H9 (cell line): ENCODE measurements at regions not wholly inside any gene's neighbourhood (a gene's known extent, or its start where the extent isn't known, plus 50 kb on each side); places are given as distances from the start of the nearest gene placed in this dataset.

Experiments used
- DNase-seq: peaks from one replicate; pipeline ENCODE4 v3.0.0-alpha.2; 2017
- H2AFZ ChIP-seq: one replicate; pipeline ENCODE4 v1.6.1; 2013; ENCODE audit warnings: mild to moderate bottlenecking, low read length, control low read depth, moderate library complexity
- H2AK5ac ChIP-seq: 2 replicates; pipeline ENCODE4 v1.6.1; 2013; ENCODE audit warnings: low read length, control low read depth, mixed read lengths; ENCODE audit not compliant: insufficient read length
- H2BK120ac ChIP-seq: one replicate; pipeline ENCODE4 v1.6.1; 2013; ENCODE audit warnings: low read depth, mild to moderate bottlenecking, low read length, control low read depth, inconsistent platforms; ENCODE audit not compliant: poor library complexity, severe bottlenecking
- H2BK12ac ChIP-seq: 2 replicates; pipeline ENCODE4 v1.6.1; 2013; ENCODE audit warnings: low read length, control low read depth, mixed read lengths, low read depth; ENCODE audit not compliant: insufficient read length
- H2BK15ac ChIP-seq: 2 replicates; pipeline ENCODE4 v1.6.1; 2013; ENCODE audit warnings: low read depth, low read length, control low read depth
- H2BK20ac ChIP-seq: one replicate; pipeline ENCODE4 v1.6.1; 2013; ENCODE audit warnings: low read depth, mild to moderate bottlenecking, low read length, control low read depth, inconsistent platforms; ENCODE audit not compliant: poor library complexity, severe bottlenecking
- H2BK5ac ChIP-seq: 2 replicates; pipeline ENCODE4 v1.6.1; 2013; ENCODE audit warnings: low read length, control low read depth, mixed read lengths; ENCODE audit not compliant: insufficient read length
- H3K14ac ChIP-seq: 2 replicates; pipeline ENCODE4 v1.6.1; 2013; ENCODE audit warnings: low read length, control low read depth; ENCODE audit not compliant: insufficient read depth
- H3K18ac ChIP-seq: 2 replicates; pipeline ENCODE4 v1.6.1; 2013; ENCODE audit warnings: low read depth, mild to moderate bottlenecking, mixed read lengths, low read length, control low read depth; ENCODE audit not compliant: insufficient read length
- H3K23ac ChIP-seq: 2 replicates; pipeline ENCODE4 v1.6.1; 2013; ENCODE audit warnings: low read length, control low read depth, mixed read lengths, low read depth; ENCODE audit not compliant: insufficient read length
- H3K23me2 ChIP-seq: 2 replicates; pipeline ENCODE4 v1.6.1; 2013; ENCODE audit warnings: low read depth, mild to moderate bottlenecking, mixed read lengths, low read length, control low read depth; ENCODE audit not compliant: insufficient read length, poor library complexity, severe bottlenecking
- H3K27ac ChIP-seq: 2 replicates; pipeline ENCODE4 v1.5.1; 2013; ENCODE audit warnings: low read length, control low read depth, mixed read lengths, low read depth; ENCODE audit not compliant: insufficient read length
- H3K27me3 ChIP-seq: 2 replicates; pipeline ENCODE4 v1.6.1; 2013; ENCODE audit warnings: low read length, control low read depth, inconsistent platforms; ENCODE audit not compliant: insufficient read depth
- H3K4ac ChIP-seq: 2 replicates; pipeline ENCODE4 v1.6.1; 2013; ENCODE audit warnings: low read depth, mild to moderate bottlenecking, control low read depth, inconsistent platforms, low read length, moderate library complexity
- H3K4me1 ChIP-seq: 2 replicates; pipeline ENCODE4 v1.6.1; 2013; ENCODE audit warnings: low read length, control low read depth, inconsistent platforms; ENCODE audit not compliant: insufficient read depth
- H3K4me2 ChIP-seq: 2 replicates; pipeline ENCODE4 v1.6.1; 2013; ENCODE audit warnings: low read length, control low read depth, mixed read lengths; ENCODE audit not compliant: insufficient read length, insufficient read depth
- H3K56ac ChIP-seq: 2 replicates; pipeline ENCODE4 v1.6.1; 2013; ENCODE audit warnings: low read depth, mild to moderate bottlenecking, mixed read lengths, low read length, control low read depth; ENCODE audit not compliant: insufficient read length
- H3K79me1 ChIP-seq: 2 replicates; pipeline ENCODE4 v1.6.1; 2013; ENCODE audit warnings: low read depth, mild to moderate bottlenecking, moderate library complexity, low read length, control low read depth, inconsistent platforms; ENCODE audit not compliant: insufficient read depth, poor library complexity, severe bottlenecking
- H3K79me2 ChIP-seq: 2 replicates; pipeline ENCODE4 v1.6.1; 2013; ENCODE audit warnings: low read length, control low read depth, inconsistent platforms; ENCODE audit not compliant: insufficient read depth
- H3K9ac ChIP-seq: 2 replicates; pipeline ENCODE4 v1.6.1; 2013; ENCODE audit warnings: low read length, control low read depth, mixed read lengths; ENCODE audit not compliant: insufficient read length; ENCODE audit errors: extremely low read depth
- H3K9me3 ChIP-seq: one replicate; pipeline ENCODE4 v1.6.1; 2013; ENCODE audit warnings: low read depth, low read length, inconsistent platforms; ENCODE audit not compliant: control insufficient read depth
- H3T11ph ChIP-seq: one replicate; pipeline ENCODE4 v1.6.1; 2013; ENCODE audit warnings: mild to moderate bottlenecking, low read length, control low read depth, inconsistent platforms
- H4K20me1 ChIP-seq: one replicate; pipeline ENCODE4 v1.6.1; 2013; ENCODE audit not compliant: control insufficient read depth, insufficient read length, insufficient read depth
- H4K5ac ChIP-seq: 2 replicates; pipeline ENCODE4 v1.6.1; 2013; ENCODE audit warnings: low read depth, mild to moderate bottlenecking, mixed read lengths, low read length, control low read depth; ENCODE audit not compliant: insufficient read length
- H4K8ac ChIP-seq: replicated peaks from 2 replicates; pipeline ENCODE4 v1.6.1; 2013; ENCODE audit warnings: low read length, control low read depth, mixed read lengths, low read depth; ENCODE audit not compliant: insufficient read length
- H4K91ac ChIP-seq: 2 replicates; pipeline ENCODE4 v1.6.1; 2013; ENCODE audit warnings: low read depth, mild to moderate bottlenecking, moderate library complexity, mixed read lengths, low read length, control low read depth; ENCODE audit not compliant: insufficient read length
- H3K27ac Mint-ChIP-seq, 3 experiments: 2 replicates in 2 of 3; 3 replicates in 1 of 3; pipeline ENCODE4 v1.8.0; 2020 to 2021; ENCODE audit warnings: mixed read lengths in 3 of 3, mild to moderate bottlenecking in 1 of 3, moderate library complexity in 1 of 3
- H3K27me3 Mint-ChIP-seq: 2 replicates; pipeline ENCODE4 v1.8.0; 2021; ENCODE audit warnings: low read depth, mild to moderate bottlenecking, moderate library complexity, mixed read lengths
- H3K36me3 Mint-ChIP-seq, 3 experiments: 2 replicates in 2 of 3; 3 replicates in 1 of 3; pipeline ENCODE4 v1.8.0; 2020 to 2021; ENCODE audit warnings: low read depth in 3 of 3, mixed read lengths in 3 of 3; ENCODE audit not compliant: insufficient read depth in 1 of 3
- H3K4me1 Mint-ChIP-seq, 2 experiments: 2 replicates each; pipeline ENCODE4 v1.8.0; 2020; ENCODE audit warnings: mixed read lengths in 2 of 2
- H3K4me3 Mint-ChIP-seq, 2 experiments: 2 replicates in 1 of 2; 3 replicates in 1 of 2; pipeline ENCODE4 v1.8.0; 2020 to 2021; ENCODE audit warnings: mild to moderate bottlenecking in 2 of 2, mixed read lengths in 2 of 2, moderate library complexity in 1 of 2
- H3K9me3 Mint-ChIP-seq, 2 experiments: 2 replicates in 1 of 2; 3 replicates in 1 of 2; pipeline ENCODE4 v1.8.0; 2020; ENCODE audit warnings: mild to moderate bottlenecking in 2 of 2, mixed read lengths in 2 of 2, moderate library complexity in 1 of 2
- CTCF ChIP-seq: fragments of 200-600 bp; sonication (generic); conservative IDR thresholded peaks from 3 replicates; pipeline ENCODE4 v1.8.0; 2021; ENCODE audit warnings: antibody characterized with exemption, mild to moderate bottlenecking
- WGBS: extraction: QIAGEN DNeasy Blood & Tissue Kit; methylation state at CpG from one replicate; pipeline ENCODE4 v1.1.7; 2013; ENCODE audit warnings: missing lambda C conversion rate, low lambda C conversion rate, mixed read lengths; ENCODE audit not compliant: insufficient read length; ENCODE audit errors: extremely low coverage; 5-methylcytosine and 5-hydroxymethylcytosine counted together

- H2BK15ac ChIP-seq, result no peak overlapping the region
Observed at GRCh38 chr3:869269-869668, 223.6 kb upstream of the CNTN6 start.

More at GRCh38 chr3:869269-869668, 223.6 kb upstream of the CNTN6 start:
- no peak for DNase-seq
- Histone ChIP-seq H3K23me2 (no peaks in the 10 kb centered on the region), H3T11ph (no peak overlapping the region), H3K27ac (no peak overlapping the region), H3K56ac (no peak overlapping the region), H3K4me2 (no peak overlapping the region), H2AK5ac (no peak overlapping the region), H4K5ac (no peak overlapping the region), H2BK20ac (no peak overlapping the region), H3K4me1 (no peaks in the 10 kb centered on the region), H3K4ac (no peak overlapping the region), H3K27me3 (no peaks in the 10 kb centered on the region), H4K91ac (no peak overlapping the region), H3K79me1 (no peaks in the 10 kb centered on the region), H2BK12ac (no peak overlapping the region), H3K14ac (no peak overlapping the region), H2BK5ac (no peak overlapping the region), H2BK120ac (no peak overlapping the region), H3K79me2 (no peaks in the 10 kb centered on the region), H2AFZ (no peak overlapping the region), H4K8ac (no peak overlapping the region), H4K20me1 (no peaks in the 10 kb centered on the region), H3K18ac (no peak overlapping the region), H3K9ac (no peak overlapping the region), H3K23ac (no peak overlapping the region), H3K9me3 (no peaks in the 10 kb centered on the region)
- TF ChIP-seq CTCF, result no peak
- H3K36me3 Mint-ChIP-seq, result no peaks in the 10 kb centered on the region
- H3K27me3 Mint-ChIP-seq, result peaks cover 1% of the 10 kb centered on the region; the same call in 1 of the 2 replicates
- H3K27ac Mint-ChIP-seq, result no peak overlapping the region
- H3K4me3 Mint-ChIP-seq, result no peak overlapping the region
- WGBS, result no CpG with 5 or more reads among the region's 1 CpG
- H3K4me1 Mint-ChIP-seq, result peaks cover 0 to 3% of the 10 kb centered on the region in 2 experiments; a peak in 2 of 4 replicates
- H3K9me3 Mint-ChIP-seq, result peaks cover 0 to 2% of the 10 kb centered on the region in 2 experiments; a peak in 3 of 5 replicates
